Retinal pigment epithelial cell (primary cell): ENCODE measurements at regions not wholly inside any gene's neighbourhood (a gene's known extent, or its start where the extent isn't known, plus 50 kb on each side); places are given as distances from the start of the nearest gene placed in this dataset.

Source experiments
- DNase-seq: peaks from one replicate; pipeline ENCODE4 v3.0.0-alpha.2; 2010; ENCODE audit warnings: low read depth
- H3K4me3 ChIP-seq: 2 replicates; pipeline ENCODE4 v1.5.1; 2011; ENCODE audit warnings: mild to moderate bottlenecking, low read length, control low read depth, moderate library complexity
- CTCF ChIP-seq: conservative IDR thresholded peaks from 2 replicates; pipeline ENCODE4 v1.5.1; 2011; ENCODE audit warnings: low read depth, low read length, control low read depth, inconsistent platforms

GRCh38 chr2:187851955-187852561 is 297.8 kb upstream of the TFPI start:
- no peak for TF ChIP-seq CTCF
- no peak for DNase-seq

DNA sequence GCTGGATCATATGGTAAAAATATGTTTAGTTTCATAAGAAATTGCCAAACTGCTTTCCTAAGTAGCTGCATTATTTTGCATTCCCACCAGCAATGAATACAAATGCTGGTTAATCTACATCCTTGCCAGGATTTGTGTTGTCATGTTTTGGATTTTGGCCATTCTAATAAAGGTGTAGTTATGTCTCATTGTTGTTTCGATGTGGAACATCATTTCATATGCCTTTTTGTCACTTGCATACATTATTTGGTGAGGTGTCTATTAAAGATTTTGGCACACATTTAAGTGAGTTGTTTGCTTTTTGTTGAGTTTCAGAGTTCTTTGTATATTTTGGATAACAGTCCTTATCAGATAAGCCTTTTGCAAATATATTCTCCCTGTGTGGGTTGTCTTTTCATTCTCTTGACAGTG is 299.2 kb upstream of the TFPI start:
- no peak for DNase-seq

More at GRCh38 chr2:187851955-187852561, 297.8 kb upstream of the TFPI start:
- H3K4me3 ChIP-seq: no peak overlapping the region

DNA sequence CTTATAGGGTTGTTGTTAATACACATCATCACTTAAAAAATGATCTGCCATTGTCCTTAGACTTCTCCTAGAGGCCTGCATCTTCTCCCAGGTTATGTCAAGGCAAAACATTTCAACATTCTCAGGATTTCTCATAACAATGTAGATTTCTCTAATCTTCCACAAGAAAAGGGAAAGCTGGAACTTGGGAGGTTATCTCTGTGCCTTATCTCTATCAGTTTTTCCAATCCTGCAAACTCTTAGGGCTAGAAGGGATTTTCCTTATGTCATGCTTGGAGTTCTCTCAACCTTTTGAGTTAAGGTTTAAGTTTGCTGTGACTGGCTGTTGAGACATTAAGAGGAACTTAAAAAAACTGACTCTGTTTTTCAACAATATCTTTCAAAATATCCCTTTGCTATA is 300.6 kb upstream of the TFPI start:
- TF ChIP-seq CTCF: no peak
- no peak for DNase-seq
- no peak overlapping the region for H3K4me3 ChIP-seq

More for the DNA sequence above, 299.2 kb upstream of the TFPI start:
- no peak for TF ChIP-seq CTCF
- H3K4me3 ChIP-seq: no peak overlapping the region

GRCh38 chr2:187855689-187856088 is 301.5 kb upstream of the TFPI start:
- H3K4me3 ChIP-seq: no peak overlapping the region
- TF ChIP-seq CTCF: no peak
- DNase-seq: no peak

- no peak for TF ChIP-seq CTCF
- no peak for DNase-seq
- no peak overlapping the region for H3K4me3 ChIP-seq
Observed at GRCh38 chr2:187857826-187858225, 303.6 kb upstream of the TFPI start.

DNA sequence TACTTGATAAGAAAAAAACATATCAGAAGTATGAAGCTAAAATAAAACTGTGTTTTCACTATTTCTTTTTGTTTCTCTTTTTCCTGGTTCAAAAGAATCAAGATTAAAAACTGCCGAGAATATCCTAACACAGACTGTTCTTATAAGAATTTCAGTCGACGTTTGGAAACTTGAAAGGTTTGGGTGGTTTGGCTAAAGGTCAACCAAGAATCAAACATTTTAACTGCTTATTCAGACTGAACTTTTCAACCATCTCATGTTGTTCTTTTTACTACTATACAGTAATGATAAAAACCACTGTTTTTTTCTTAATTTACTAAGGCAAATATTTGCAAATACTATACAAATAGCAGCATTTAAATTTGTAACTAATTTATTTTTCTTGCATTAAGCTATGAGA is 308.5 kb upstream of the TFPI start:
- TF ChIP-seq CTCF: no peak
- H3K4me3 ChIP-seq: no peak overlapping the region
- DNase-seq: no peak

DNA sequence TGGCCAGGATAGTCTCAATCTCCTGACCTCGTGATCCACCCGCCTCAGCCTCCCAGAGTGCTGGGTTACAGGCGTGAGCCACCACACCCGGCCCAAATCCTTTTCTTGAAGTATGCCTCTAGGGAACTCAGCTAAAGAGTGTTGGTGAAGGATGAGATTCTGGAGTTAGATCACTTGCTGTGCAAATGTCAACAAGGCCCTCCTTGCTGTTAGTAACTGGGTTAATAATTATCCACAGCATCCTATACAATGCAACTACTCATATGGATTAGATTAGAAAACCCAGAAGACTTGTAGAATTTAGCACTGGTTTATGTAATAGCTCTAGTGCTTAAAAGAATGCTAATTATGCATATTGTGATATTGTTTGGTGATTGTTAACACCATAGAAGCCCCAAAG is 310.8 kb upstream of the TFPI start:
- TF ChIP-seq CTCF: no peak
- H3K4me3 ChIP-seq: no peak overlapping the region
- DNase-seq: no peak
